Breast epithelium (tissue), 4 donors: ENCODE measurements at regions not wholly inside any gene's neighbourhood (a gene's known extent, or its start where the extent isn't known, plus 50 kb on each side); places are given as distances from the start of the nearest gene placed in this dataset.

Experiments used
- DNase-seq, 2 donors: peaks; one replicate each; pipeline ENCODE4 v3.0.0-alpha.2; 2019; ENCODE audit warnings: low spot score in 2 of 2
- H3K27ac ChIP-seq, 2 donors: fragments of 200-600 bp; sonication (generic) in 1 of 2; one replicate each; pipeline ENCODE4 v1.5.1; 2016 to 2019; ENCODE audit warnings: mild to moderate bottlenecking in 1 of 2
- H3K27me3 ChIP-seq, 2 donors: fragments of 200-600 bp; sonication (generic) in 1 of 2; one replicate each; pipeline versions ENCODE4 v1.5.1 to v1.6.0; 2017 to 2019; ENCODE audit warnings: control low read depth in 1 of 2, mild to moderate bottlenecking in 1 of 2
- H3K36me3 ChIP-seq: fragments of 200-600 bp; one replicate; pipeline ENCODE4 v1.5.1; 2019
- H3K4me1 ChIP-seq, 2 donors: fragments of 200-600 bp; sonication (generic); one replicate each; pipeline ENCODE4 v1.5.1; 2016 to 2019; ENCODE audit warnings: control low read depth in 1 of 2
- H3K4me3 ChIP-seq, 3 donors: fragments of 200-600 bp; sonication (generic); 1 replicate in 2 of 3; 2 replicates in 1 of 3; pipeline ENCODE4 v1.5.1; 2016 to 2019; ENCODE audit warnings: mild to moderate bottlenecking in 3 of 3, moderate library complexity in 2 of 3
- H3K9me3 ChIP-seq, 2 donors: fragments of 200-600 bp; sonication (generic) in 1 of 2; one replicate each; pipeline ENCODE4 v1.5.1; 2016 to 2019; ENCODE audit warnings: control low read depth in 1 of 2
- CTCF ChIP-seq, 3 donors: fragments of 450-650 bp; IDR thresholded peaks; one replicate each; pipeline ENCODE4 v1.5.1; 2016 to 2017; ENCODE audit warnings: antibody characterized with exemption in 3 of 3, mild to moderate bottlenecking in 3 of 3, moderate library complexity in 3 of 3
- POLR2A ChIP-seq: fragments of 450-650 bp; IDR thresholded peaks from one replicate; pipeline ENCODE4 v1.6.1; 2016; ENCODE audit warnings: antibody characterized with exemption, mild to moderate bottlenecking, moderate library complexity
- POLR2AphosphoS5 ChIP-seq, 3 donors: sonication (generic); formaldehyde crosslinking; IDR thresholded peaks; one replicate each; pipeline ENCODE4 v1.6.1; 2017; ENCODE audit warnings: antibody characterized with exemption in 3 of 3
- intact Hi-C: fragments of 100-400 bp; cut with DNase I; formaldehyde crosslinking; loops from one replicate; pipeline ENCODE4 v1.15.1; 2023; ENCODE audit warnings: low total_unique reads

GRCh38 chr12:92210071-92210470, 64.4 kb upstream of the BTG1 start:
- Histone ChIP-seq H3K27ac (no peak overlapping the region), H3K36me3 (no peaks in the 10 kb centered on the region), H3K9me3 (no peaks in the 10 kb centered on the region), H3K4me1 (no peaks in the 10 kb centered on the region), H3K4me3 (no peak overlapping the region), H3K27me3 (no peaks in the 10 kb centered on the region)
- no peak for TF ChIP-seq POLR2AphosphoS5 (IDR thresholded peaks at IDR 0.05)
- no peak for TF ChIP-seq POLR2A
- no peak for TF ChIP-seq CTCF (IDR thresholded peaks at IDR 0.05)
- intact Hi-C loops: no loop called here
- no peak for DNase-seq

- Histone ChIP-seq H3K4me1 (no peaks in the 10 kb centered on the region), H3K27ac (peak overlapping the region in 1 of 2 donors; percentile 13), H3K4me3 (no peak overlapping the region), H3K9me3 (no peaks in the 10 kb centered on the region), H3K27me3 (no peaks in the 10 kb centered on the region), H3K36me3 (no peaks in the 10 kb centered on the region)
- intact Hi-C loops: no loop called here
- TF ChIP-seq CTCF (IDR thresholded peaks at IDR 0.05) (no peak), POLR2A (no peak), POLR2AphosphoS5 (IDR thresholded peaks at IDR 0.05) (no peak)
- no peak for DNase-seq
These were observed 63.0 kb upstream of the BTG1 start for GRCh38 chr12:92208613-92209121.

GRCh38 chr12:92206596-92206995, 61.0 kb upstream of the BTG1 start:
- no peaks in the 10 kb centered on the region for H3K27me3 ChIP-seq
- no peak for DNase-seq
- TF ChIP-seq POLR2AphosphoS5 (IDR thresholded peaks at IDR 0.05) (no peak), POLR2A (no peak), CTCF (IDR thresholded peaks at IDR 0.05) (no peak)
- intact Hi-C loops: no loop called here
- H3K36me3 ChIP-seq: no peaks in the 10 kb centered on the region
- no peaks in the 10 kb centered on the region for H3K4me1 ChIP-seq
- no peak overlapping the region for H3K4me3 ChIP-seq
- no peak overlapping the region for H3K27ac ChIP-seq
- no peaks in the 10 kb centered on the region for H3K9me3 ChIP-seq

GRCh38 chr12:92206011-92206410, 60.4 kb upstream of the BTG1 start:
- H3K27ac ChIP-seq: no peak overlapping the region
- intact Hi-C loops: no loop called here
- TF ChIP-seq POLR2A: no peak
- no peak for TF ChIP-seq CTCF (IDR thresholded peaks at IDR 0.05)
- no peak for TF ChIP-seq POLR2AphosphoS5 (IDR thresholded peaks at IDR 0.05)
- DNase-seq: no peak
- H3K4me3 ChIP-seq: no peak overlapping the region
- H3K36me3 ChIP-seq: no peaks in the 10 kb centered on the region
- H3K4me1 ChIP-seq: no peaks in the 10 kb centered on the region
- H3K9me3 ChIP-seq: no peaks in the 10 kb centered on the region
- H3K27me3 ChIP-seq: no peaks in the 10 kb centered on the region

GRCh38 chr12:92199819-92200576, 54.4 kb upstream of the BTG1 start:
- H3K27me3 ChIP-seq: no peaks in the 10 kb centered on the region
- no peaks in the 10 kb centered on the region for H3K4me1 ChIP-seq
- H3K36me3 ChIP-seq: no peaks in the 10 kb centered on the region
- no peak overlapping the region for H3K27ac ChIP-seq
- H3K4me3 ChIP-seq: no peak overlapping the region
- no peak for DNase-seq
- H3K9me3 ChIP-seq: no peaks in the 10 kb centered on the region
- intact Hi-C loops: no loop called here
- TF ChIP-seq CTCF (IDR thresholded peaks at IDR 0.05): no peak
- no peak for TF ChIP-seq POLR2AphosphoS5 (IDR thresholded peaks at IDR 0.05)
- no peak for TF ChIP-seq POLR2A
